ENCODE measurements at regions not wholly inside any gene's neighbourhood (a gene's known extent, or its start where the extent isn't known, plus 50 kb on each side); places are given as distances from the start of the nearest gene placed in this dataset.
A peak's percentile ranks its signal among the peaks of the same experiment; 100 is the strongest.

DNA sequence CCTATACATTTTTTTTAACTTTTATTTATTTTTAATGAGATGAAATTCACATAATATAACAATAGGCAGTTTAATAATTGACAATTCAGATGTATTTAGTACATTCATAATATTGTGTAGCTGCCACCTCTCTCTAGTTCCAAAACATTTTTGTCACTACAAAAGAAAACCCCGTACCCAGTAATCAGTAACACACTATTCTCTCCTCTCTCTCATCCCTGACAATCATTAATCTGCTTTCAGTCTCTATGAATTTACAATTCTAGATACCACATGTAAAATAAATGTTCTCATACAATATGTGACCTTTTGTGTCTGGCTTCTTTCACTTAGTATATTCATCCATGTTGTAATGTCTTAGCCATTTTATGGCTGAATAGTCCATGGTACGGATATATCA is 244.8 kb upstream of the DMRT1 start:
- H3K36me3 ChIP-seq: no peaks in the 10 kb centered on the region
- DNase-seq: no peak
- no peaks in the 10 kb centered on the region for H3K9me3 ChIP-seq
- H3K27me3 ChIP-seq: no peaks in the 10 kb centered on the region
- ATAC-seq: no peak
- intact Hi-C loops (cut with DNase I): no loop called here
- no peak overlapping the region for H3K27ac ChIP-seq
- H3K4me3 ChIP-seq: no peak overlapping the region
- TF ChIP-seq, protein P1, sequence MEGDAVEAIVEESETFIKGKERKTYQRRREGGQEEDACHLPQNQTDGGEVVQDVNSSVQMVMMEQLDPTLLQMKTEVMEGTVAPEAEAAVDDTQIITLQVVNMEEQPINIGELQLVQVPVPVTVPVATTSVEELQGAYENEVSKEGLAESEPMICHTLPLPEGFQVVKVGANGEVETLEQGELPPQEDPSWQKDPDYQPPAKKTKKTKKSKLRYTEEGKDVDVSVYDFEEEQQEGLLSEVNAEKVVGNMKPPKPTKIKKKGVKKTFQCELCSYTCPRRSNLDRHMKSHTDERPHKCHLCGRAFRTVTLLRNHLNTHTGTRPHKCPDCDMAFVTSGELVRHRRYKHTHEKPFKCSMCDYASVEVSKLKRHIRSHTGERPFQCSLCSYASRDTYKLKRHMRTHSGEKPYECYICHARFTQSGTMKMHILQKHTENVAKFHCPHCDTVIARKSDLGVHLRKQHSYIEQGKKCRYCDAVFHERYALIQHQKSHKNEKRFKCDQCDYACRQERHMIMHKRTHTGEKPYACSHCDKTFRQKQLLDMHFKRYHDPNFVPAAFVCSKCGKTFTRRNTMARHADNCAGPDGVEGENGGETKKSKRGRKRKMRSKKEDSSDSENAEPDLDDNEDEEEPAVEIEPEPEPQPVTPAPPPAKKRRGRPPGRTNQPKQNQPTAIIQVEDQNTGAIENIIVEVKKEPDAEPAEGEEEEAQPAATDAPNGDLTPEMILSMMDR (IDR thresholded peaks at IDR 0.05): no peak
- no peaks in the 10 kb centered on the region for H3K4me1 ChIP-seq

DNA sequence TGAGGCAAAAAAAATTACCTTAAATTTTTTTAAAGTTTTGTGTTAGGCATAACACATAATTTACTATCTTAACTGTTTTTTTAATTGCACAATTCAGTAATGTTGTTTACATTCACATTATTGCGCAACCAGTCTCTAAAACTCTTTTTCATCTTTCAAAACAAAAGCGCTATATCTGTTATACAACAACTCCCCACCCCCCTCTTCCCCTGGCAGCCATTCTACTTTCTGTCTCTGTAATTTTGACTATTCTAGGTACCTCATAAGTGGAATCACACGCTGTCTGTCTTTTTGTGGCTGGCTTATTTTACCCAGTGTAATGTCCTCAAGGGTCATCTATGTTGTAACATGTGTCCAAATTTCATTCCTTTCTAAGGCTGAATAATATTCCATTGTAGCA is 241.5 kb upstream of the DMRT1 start:
- no peaks in the 10 kb centered on the region for H3K9me3 ChIP-seq
- intact Hi-C loops (cut with DNase I): no loop called here
- H3K4me1 ChIP-seq: no peaks in the 10 kb centered on the region
- no peaks in the 10 kb centered on the region for H3K36me3 ChIP-seq
- H3K27me3 ChIP-seq: no peaks in the 10 kb centered on the region
- no peak for ATAC-seq
- H3K27ac ChIP-seq: no peak overlapping the region
- DNase-seq: no peak
- H3K4me3 ChIP-seq: no peak overlapping the region
- TF ChIP-seq, protein P1 (IDR thresholded peaks at IDR 0.05): no peak

DNA sequence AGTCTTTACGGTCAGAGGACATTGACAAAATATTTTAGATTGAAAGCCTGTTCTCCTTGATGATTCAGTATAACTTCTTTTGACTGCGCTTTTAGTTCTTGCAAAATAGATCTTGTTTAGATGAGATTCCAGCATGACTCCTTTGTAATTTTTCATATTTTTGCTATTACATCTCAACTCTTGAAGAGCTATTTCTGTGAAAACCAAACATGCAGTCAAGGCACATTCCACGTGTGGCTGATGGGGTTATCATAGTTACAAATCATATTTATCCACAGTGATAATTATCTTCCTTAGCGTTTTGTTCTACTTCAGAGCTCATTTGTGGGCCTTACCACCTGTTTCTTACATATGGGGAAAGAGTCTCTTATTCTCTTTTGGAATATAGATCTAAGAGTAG is 238.8 kb upstream of the DMRT1 start:
- TF ChIP-seq, protein P1 (IDR thresholded peaks at IDR 0.05): no peak
- no peak for DNase-seq

DNA sequence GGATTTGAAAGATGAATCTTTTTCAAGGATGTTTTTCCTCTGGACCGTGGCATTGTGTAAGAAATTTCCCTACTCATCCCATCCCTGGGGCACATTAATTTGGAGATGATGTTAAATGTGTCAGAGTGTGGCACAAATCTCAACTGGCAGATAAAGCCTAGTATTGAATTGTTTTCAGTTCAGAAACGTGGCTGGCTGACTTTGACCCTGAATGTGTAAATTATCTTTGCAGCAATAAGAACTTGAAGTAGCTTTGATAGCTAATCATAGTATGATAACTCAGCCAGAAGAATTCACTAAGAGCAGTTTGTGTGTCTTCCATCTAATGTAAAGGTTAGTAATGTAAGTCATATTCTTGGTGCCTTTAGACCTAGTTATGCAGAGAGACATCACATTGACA is 238.4 kb upstream of the DMRT1 start:
- TF ChIP-seq, protein P1 (IDR thresholded peaks at IDR 0.05): no peak
- no peaks in the 10 kb centered on the region for H3K4me1 ChIP-seq
- H3K27me3 ChIP-seq: no peaks in the 10 kb centered on the region
- no peak overlapping the region for H3K27ac ChIP-seq
- ATAC-seq (no peak), DNase-seq (no peak)
- H3K4me3 ChIP-seq: no peak overlapping the region
- intact Hi-C loops (cut with DNase I): no loop called here
- no peaks in the 10 kb centered on the region for H3K36me3 ChIP-seq
- H3K9me3 ChIP-seq: no peaks in the 10 kb centered on the region

More for the DNA sequence above, 238.8 kb upstream of the DMRT1 start:
- intact Hi-C loops (cut with DNase I): no loop called here
- Histone ChIP-seq H3K36me3 (no peaks in the 10 kb centered on the region), H3K27me3 (no peaks in the 10 kb centered on the region), H3K9me3 (no peaks in the 10 kb centered on the region), H3K4me3 (no peak overlapping the region), H3K27ac (no peak overlapping the region), H3K4me1 (no peaks in the 10 kb centered on the region)
- ATAC-seq: no peak

DNA sequence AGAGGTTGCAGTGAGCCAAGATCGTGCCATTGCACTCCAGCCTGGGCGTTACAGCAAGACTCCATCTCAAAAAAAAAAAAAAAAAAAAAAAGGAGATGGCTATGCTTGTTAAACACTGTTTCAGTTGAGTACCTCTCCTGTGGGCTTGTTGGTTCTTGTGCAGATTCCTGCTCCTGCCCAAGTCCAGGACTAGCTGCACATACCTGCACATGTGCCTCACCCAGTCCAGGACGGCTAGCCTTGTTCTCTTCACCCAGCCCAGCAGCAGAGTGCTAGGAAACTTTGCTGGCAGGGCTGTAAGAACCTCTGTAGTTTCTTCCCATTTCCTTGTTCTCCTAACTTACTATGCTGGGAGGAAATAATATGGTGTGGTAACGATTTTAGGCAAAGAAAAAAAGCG is 234.1 kb upstream of the DMRT1 start:
- no peak overlapping the region for H3K27ac ChIP-seq
- H3K36me3 ChIP-seq: no peaks in the 10 kb centered on the region
- no peaks in the 10 kb centered on the region for H3K9me3 ChIP-seq
- H3K27me3 ChIP-seq: no peaks in the 10 kb centered on the region
- H3K4me3 ChIP-seq: no peak overlapping the region
- DNase-seq (peak in 1 of 4 donors; percentile 45), ATAC-seq (peak; percentile 92)
- TF ChIP-seq, protein P1 (IDR thresholded peaks at IDR 0.05): no peak
- intact Hi-C loops (cut with DNase I): no loop called here
- H3K4me1 ChIP-seq: no peaks in the 10 kb centered on the region

Measured in left lung (tissue), 4 donors.